Stimulated activated naive CD8-positive, alpha-beta T cell treated with anti-CD3 and anti-CD28 coated beads, Interleukin-15, amount 100 ng/mL, for 72 hours (primary cell): ENCODE measurements at regions not wholly inside any gene's neighbourhood (a gene's known extent, or its start where the extent isn't known, plus 50 kb on each side); places are given as distances from the start of the nearest gene placed in this dataset.
A peak's percentile ranks its signal among the peaks of the same experiment; 100 is the strongest.

ENCODE experiments used
- ATAC-seq: fragments of 150-1000 bp; cut with Tn5 transposase; 2 replicates; pipeline ENCODE4 v1.10.0; 2021; ENCODE audit warnings: mild to moderate bottlenecking, moderate library complexity
- DNase-seq, 2 donors: peaks; one replicate each; pipeline ENCODE4 v3.0.0; 2021 to 2022
- H3K27ac Mint-ChIP-seq, 2 donors: one replicate each; pipeline ENCODE4 v1.8.0; 2022; ENCODE audit warnings: mild to moderate bottlenecking in 2 of 2, mixed read lengths in 2 of 2, moderate library complexity in 2 of 2
- H3K27me3 Mint-ChIP-seq: one replicate; pipeline ENCODE4 v1.8.0; 2022; ENCODE audit warnings: mixed read lengths
- H3K4me1 Mint-ChIP-seq: one replicate; pipeline ENCODE4 v1.8.0; 2022; ENCODE audit warnings: mild to moderate bottlenecking, mixed read lengths
- H3K4me3 Mint-ChIP-seq, 2 donors: one replicate each; pipeline ENCODE4 v1.8.0; 2022; ENCODE audit warnings: mild to moderate bottlenecking in 2 of 2, mixed read lengths in 2 of 2, moderate library complexity in 1 of 2
- H3K9me3 Mint-ChIP-seq, 2 donors: one replicate each; pipeline ENCODE4 v1.8.0; 2022; ENCODE audit warnings: mixed read lengths in 2 of 2

DNA sequence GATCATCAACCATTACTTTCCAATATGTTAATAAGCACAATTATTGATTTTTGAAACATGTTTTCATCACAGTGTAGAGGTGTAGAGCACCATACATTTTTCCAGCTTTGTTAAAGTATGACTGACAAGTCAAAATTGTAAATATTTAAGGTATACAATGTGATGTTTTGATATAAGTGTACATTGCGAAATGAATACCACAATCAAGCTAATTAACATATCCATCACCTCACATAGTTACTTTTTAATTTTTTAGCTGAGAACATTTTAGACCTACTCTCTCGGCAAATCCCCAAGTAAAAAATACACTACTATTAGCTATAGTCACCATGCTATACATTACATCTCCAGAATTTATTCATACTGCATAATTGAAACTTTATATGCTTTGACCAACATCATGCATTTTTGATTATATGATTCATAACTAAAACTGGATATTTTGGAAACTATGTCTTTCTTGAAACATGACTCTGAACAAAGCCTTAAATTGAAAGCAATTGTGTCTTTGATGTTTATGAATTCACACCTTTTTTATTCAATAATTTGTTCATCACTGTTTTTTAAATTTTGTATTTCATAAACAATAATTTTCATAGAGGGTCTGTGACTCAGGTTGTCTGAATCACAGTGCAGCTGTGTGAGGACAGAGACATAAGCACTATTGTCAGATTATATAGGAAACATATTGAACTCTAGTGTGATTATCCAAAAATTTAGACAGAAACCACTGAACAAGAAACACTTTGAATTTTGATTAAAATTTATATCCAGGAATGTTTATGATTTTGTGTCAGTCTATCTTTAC lies 486.1 kb downstream of the SEMA3D start:
- Mint-ChIP-seq H3K27ac (no peak overlapping the region), H3K4me3 (no peak overlapping the region), H3K4me1 (no peaks in the 10 kb centered on the region), H3K9me3 (no peaks in the 10 kb centered on the region), H3K27me3 (no peaks in the 10 kb centered on the region)
- DNase-seq = no peak
- ATAC-seq = no peak

DNA sequence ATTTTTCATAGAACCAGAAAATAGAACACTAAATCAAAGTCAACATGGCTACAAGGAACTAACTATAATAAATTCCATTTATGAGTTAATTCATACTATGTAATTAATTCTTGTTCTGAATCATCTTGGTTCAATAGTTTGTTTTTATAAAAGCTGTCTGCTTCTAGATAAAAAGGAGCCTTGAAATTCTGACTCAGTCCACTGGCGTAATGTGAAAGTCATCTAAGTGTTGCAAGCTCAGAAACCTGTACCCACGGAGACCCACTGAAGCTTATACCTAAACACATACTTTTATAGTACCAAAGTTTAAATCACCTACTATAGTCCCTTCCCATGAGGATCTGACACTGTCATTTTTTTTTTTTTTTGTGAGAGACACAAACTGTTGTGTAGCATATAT lies 489.4 kb downstream of the SEMA3D start:
- no peaks in the 10 kb centered on the region for H3K27me3 Mint-ChIP-seq

DNA sequence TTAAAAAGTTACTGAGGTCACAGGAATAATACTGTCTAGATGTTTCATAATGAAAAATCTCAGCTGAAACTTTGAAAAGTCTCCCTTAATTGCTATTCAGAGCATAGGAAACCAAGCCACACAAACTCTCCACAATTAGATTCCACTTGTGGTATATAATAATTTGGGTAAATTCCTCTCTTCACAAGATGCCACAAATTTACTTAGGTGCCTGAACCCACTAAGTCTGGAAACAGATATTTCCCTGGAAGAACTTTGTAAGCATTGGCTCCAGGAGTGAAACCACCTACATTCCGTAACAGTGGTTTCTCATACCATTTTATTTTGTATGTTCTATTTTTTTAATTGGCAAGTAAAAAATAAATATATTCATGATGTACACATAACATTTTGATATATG lies 493.4 kb downstream of the SEMA3D start:
- DNase-seq (no peak), ATAC-seq (no peak)
- Mint-ChIP-seq H3K27ac (no peak overlapping the region), H3K9me3 (peaks cover 0 to 8% of the 10 kb centered on the region in 2 donors), H3K27me3 (no peaks in the 10 kb centered on the region), H3K4me1 (no peaks in the 10 kb centered on the region), H3K4me3 (no peak overlapping the region)

More for the DNA sequence above, 489.4 kb downstream of the SEMA3D start:
- DNase-seq (no peak), ATAC-seq (no peak)
- H3K9me3 Mint-ChIP-seq = no peaks in the 10 kb centered on the region
- H3K4me1 Mint-ChIP-seq = no peaks in the 10 kb centered on the region
- no peak overlapping the region for H3K4me3 Mint-ChIP-seq
- H3K27ac Mint-ChIP-seq = no peak overlapping the region

DNA sequence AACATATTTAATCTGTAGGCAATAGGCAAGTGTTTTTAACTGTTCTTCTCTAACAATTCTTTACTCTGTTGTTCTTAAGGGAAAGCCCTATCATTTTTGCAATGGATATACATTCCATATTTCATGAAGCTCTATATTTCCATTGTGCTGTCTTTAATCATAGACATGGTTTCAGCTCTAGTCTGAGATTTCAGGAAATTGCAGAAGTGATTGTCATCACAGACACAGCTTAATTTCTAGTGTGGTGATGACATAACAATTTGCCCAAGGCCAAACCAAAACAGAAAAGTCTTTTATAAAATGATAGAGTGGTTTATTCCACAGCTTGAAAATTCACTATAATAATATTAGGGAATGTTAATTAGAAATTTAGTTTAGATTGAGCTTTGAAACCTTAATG lies 494.1 kb upstream of the SEMA3A start:
- ATAC-seq (no peak), DNase-seq (no peak)
- H3K9me3 Mint-ChIP-seq = peaks cover 0 to 8% of the 10 kb centered on the region in 2 donors
- H3K4me1 Mint-ChIP-seq = no peaks in the 10 kb centered on the region
- H3K4me3 Mint-ChIP-seq = no peak overlapping the region
- H3K27ac Mint-ChIP-seq = no peak overlapping the region
- H3K27me3 Mint-ChIP-seq = no peaks in the 10 kb centered on the region

DNA sequence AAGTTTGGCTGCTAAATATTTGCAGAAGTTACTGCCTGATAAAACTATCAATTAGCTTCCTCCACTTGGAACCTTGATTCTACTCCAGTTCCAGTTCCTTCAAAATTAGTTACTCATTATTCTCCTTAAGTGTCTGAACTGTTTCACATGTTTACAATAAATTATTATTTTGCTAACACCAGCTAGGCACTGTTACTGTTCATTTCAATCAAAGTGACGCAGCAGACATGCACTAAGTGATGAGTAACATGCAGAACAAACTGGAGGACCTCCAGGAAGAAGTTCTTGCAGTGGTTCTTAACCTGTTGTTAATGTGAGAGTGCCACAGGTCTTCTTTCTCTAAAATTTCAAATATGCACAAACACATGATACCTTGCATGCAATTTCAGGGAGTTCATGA lies 491.8 kb upstream of the SEMA3A start:
- ATAC-seq (no peak), DNase-seq (no peak)
- H3K9me3 Mint-ChIP-seq = peaks cover 0 to 4% of the 10 kb centered on the region in 2 donors

DNA sequence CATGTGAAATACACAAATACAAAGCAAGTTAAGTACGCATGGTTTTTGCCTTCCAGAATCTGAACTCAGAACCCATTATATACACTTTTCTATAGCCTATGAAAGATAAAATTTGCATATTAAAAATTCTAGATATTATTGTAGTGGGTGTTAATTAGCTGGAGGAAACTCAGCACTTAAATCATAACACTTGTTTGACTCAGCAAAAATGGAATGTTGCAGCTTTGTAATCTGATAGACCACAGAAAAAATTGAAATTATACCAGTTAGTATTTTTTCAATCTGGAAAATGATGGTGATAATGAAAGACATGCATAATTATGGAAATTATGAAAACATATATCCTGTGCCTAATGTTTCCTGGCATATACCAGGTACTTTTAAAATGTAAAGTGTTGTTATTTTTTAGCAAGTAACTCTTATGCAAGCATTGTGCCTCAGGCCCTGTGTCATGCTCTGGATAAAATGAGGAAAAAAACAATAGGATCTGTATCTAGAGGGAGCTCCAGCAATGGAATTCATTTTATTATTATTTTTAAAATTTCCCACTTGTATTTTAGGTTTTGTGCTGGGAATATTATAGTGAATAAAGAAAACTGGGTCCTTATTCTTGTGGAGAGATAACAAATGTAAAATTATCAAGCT lies 490.4 kb upstream of the SEMA3A start:
- H3K4me3 Mint-ChIP-seq = no peak overlapping the region
- no peaks in the 10 kb centered on the region for H3K27me3 Mint-ChIP-seq
- no peak for DNase-seq
- no peak for ATAC-seq
- H3K27ac Mint-ChIP-seq = no peak overlapping the region
- no peaks in the 10 kb centered on the region for H3K9me3 Mint-ChIP-seq
- H3K4me1 Mint-ChIP-seq = no peaks in the 10 kb centered on the region

More for the DNA sequence above, 491.8 kb upstream of the SEMA3A start:
- no peak overlapping the region for H3K27ac Mint-ChIP-seq
- no peaks in the 10 kb centered on the region for H3K4me1 Mint-ChIP-seq
- H3K27me3 Mint-ChIP-seq = no peaks in the 10 kb centered on the region
- H3K4me3 Mint-ChIP-seq = no peak overlapping the region

DNA sequence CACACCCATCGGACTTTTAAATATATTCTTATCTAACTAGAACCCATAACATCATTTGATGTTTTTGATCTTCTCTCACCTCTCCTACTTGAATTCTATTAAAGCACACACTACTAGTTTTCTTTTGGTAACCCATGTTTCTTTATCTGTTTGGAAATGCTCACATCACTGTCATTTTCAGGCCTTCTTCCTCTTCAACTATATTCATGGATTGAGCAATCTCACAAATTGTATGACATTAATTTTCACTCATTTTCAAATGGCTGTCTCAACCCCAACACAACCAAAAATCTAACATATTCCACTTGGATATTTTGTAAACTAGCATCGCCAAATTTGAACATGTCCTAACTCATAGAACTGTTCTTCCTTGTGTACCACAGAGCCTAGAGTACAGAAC lies 488.0 kb upstream of the SEMA3A start:
- Mint-ChIP-seq H3K4me1 (no peaks in the 10 kb centered on the region), H3K4me3 (no peak overlapping the region), H3K9me3 (no peaks in the 10 kb centered on the region), H3K27me3 (no peaks in the 10 kb centered on the region), H3K27ac (no peak overlapping the region)
- DNase-seq (no peak), ATAC-seq (no peak)

DNA sequence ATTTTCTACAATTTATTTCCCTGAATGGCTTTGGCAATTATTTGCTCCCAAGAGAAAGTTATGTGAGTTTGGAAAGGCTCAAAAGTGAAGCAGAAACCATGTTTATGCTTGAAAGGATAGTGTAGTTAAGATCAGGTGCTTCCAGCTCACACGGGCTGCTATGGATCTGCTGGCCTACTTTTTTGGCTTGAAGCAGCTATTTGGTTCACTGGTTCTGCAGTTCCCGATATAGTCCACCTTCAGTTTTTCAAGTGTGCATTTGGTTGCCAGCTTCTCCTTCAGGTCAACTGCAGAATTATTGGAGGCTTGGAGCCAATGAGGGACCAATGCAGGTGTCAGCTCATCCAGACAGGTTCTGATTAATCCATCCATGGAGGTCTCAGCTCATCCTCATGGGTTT lies 484.3 kb upstream of the SEMA3A start:
- DNase-seq = no peak
- Mint-ChIP-seq H3K4me3 (no peak overlapping the region), H3K9me3 (no peaks in the 10 kb centered on the region), H3K27me3 (no peaks in the 10 kb centered on the region), H3K4me1 (no peaks in the 10 kb centered on the region), H3K27ac (no peak overlapping the region)
- ATAC-seq = no peak

DNA sequence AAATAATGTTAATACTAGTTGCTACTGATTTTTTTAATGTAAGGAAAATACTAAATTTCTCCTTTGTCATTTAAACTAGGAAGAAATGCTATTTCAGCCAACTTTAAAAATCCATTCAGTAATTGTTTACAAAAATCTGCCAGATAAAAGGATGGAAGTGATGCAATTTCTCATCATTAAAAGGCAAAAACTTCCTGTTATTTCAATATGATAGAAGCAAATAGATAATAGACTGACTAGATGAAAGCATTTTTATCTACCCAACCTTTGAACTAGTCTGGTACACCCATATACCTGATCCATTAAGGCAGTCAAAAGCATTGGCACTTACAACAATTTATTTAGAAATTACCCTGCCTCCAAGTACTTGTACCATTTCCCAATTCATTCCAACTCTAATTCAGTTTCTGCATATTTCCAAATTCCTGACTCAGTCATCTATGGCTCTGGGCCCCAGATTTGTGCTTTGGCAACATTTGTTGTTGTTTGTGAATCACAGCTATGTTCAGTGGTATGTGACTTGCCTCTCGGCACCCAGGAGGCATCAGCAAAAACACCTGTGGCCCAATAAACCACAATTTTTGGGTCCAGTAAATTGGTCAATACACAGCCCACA lies 482.6 kb upstream of the SEMA3A start:
- no peak overlapping the region for H3K27ac Mint-ChIP-seq
- no peak for ATAC-seq
- H3K4me1 Mint-ChIP-seq = no peaks in the 10 kb centered on the region
- H3K4me3 Mint-ChIP-seq = no peak overlapping the region
- H3K27me3 Mint-ChIP-seq = no peaks in the 10 kb centered on the region
- no peaks in the 10 kb centered on the region for H3K9me3 Mint-ChIP-seq
- no peak for DNase-seq

DNA sequence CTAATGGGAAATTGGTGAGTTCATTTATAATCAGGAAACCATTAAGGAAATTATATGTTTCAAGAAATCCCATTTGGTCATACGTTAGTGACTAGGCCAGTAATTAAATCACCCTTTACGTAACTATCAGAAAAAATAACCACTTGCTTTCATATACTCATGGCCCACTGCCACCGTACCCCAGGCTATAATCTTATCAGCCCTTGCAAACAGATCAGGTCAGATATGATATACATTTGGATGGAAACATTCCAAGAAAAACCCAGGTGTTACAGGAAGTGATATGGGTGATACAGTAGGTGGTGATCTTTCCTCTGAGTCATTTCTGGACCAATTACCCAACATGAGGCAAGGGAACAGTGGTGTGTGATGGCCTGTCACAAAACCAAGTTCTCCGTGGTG lies 481.0 kb upstream of the SEMA3A start:
- DNase-seq (peak in 1 of 2 donors; percentile 15), ATAC-seq (peak; percentile 74)
- Mint-ChIP-seq H3K4me3 (no peak overlapping the region), H3K9me3 (no peaks in the 10 kb centered on the region), H3K4me1 (no peaks in the 10 kb centered on the region), H3K27me3 (no peaks in the 10 kb centered on the region), H3K27ac (no peak overlapping the region)

DNA sequence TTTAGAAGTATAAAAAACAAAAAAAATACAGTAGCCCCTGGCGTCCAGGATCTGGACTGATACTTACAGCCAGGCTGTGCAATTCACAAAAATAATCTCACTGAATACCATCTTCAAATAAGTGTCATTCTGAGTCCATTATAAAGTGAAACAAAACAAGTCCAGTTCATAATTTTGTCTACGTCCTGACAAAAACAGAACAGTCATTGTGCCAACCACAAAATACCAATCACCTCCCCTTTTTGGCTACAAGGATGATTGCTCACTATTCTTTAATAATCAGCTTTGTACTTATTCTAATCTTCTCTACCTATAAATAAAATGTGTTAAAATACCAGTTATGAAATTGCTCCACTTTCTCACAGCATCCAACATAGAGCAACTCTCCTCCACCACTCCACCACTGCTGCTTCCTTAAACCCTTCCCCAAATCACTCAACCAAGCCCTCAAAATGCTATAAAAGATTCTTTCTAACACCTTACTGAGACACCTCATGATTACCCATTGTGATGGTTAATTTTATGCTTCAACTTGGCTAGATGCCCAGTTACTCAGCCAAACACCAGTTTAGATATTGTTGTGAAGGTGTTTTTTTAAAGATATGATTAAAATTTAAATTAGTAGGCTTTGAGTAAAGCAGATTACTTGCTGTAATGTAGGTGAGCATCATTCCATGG lies 479.8 kb upstream of the SEMA3A start:
- DNase-seq = no peak
- ATAC-seq = peak; percentile 56
- H3K27ac Mint-ChIP-seq = no peak overlapping the region
- H3K4me3 Mint-ChIP-seq = no peak overlapping the region
- no peaks in the 10 kb centered on the region for H3K4me1 Mint-ChIP-seq
- no peaks in the 10 kb centered on the region for H3K9me3 Mint-ChIP-seq
- H3K27me3 Mint-ChIP-seq = no peaks in the 10 kb centered on the region

DNA sequence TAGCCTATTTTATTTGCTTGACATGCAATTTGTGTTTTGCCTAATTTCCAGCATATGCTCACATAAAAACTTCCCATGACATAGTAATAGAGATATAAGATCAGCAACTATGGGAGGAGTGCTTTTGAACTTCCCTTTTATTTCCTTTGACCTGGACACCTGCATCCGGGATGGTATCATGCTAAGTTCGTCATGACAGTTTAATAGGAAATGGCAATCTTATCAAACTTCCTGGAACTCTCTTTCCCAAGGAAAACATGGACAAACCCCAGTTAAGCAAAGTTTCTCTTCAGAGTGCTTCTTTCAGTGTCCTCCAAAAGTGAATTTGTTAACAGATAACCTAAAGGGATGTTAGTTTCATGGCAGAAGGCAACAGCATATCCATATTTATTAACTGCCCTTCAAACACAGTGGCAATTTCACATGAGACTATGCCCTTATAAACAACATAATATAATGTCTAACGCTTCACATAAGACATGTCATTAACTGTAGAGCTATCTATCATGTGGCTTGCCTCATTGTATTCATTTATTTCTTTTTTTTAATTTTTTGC lies 474.7 kb upstream of the SEMA3A start:
- H3K4me3 Mint-ChIP-seq = no peak overlapping the region
- ATAC-seq (no peak), DNase-seq (no peak)
- no peaks in the 10 kb centered on the region for H3K27me3 Mint-ChIP-seq
- no peak overlapping the region for H3K27ac Mint-ChIP-seq
- H3K4me1 Mint-ChIP-seq = no peaks in the 10 kb centered on the region
- H3K9me3 Mint-ChIP-seq = no peaks in the 10 kb centered on the region

DNA sequence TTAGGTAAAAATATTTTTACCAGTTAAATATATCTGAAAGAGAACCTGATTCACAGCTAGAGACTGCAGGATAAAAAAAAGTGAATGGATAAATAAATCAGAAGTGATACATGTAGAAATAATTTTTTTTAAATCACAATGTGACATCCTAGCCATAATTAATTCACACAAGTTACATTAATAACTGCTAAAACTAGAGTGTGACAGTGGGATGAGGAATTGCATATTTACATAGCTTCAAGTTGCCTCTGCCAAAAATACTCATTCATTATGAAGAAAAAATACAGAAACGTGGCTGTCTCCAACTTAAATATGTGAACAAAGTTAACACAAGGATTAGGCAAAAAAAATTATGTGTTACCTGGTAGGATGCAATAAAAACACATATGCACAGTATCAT lies 473.5 kb upstream of the SEMA3A start:
- no peak overlapping the region for H3K27ac Mint-ChIP-seq
- no peak for ATAC-seq

DNA sequence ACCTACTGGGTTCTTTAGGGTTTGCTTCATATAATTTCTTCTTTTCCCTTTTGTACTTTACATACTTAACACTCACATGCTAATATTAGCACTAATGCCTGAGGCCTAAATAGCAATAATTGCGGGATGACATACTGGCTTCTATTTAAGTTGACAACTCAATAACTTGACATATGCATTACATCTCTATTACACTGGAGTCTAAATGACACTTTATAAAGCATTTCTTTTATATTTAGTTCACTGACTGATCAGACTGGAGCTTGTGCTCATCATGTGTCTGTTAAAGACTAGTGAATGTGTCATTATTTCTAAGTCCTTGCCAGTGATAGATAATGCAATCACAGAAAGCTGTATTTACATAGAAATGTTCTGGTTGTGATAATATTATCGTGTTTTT lies 472.1 kb upstream of the SEMA3A start:
- Mint-ChIP-seq H3K9me3 (no peaks in the 10 kb centered on the region), H3K4me3 (no peak overlapping the region), H3K27ac (no peak overlapping the region), H3K27me3 (no peaks in the 10 kb centered on the region), H3K4me1 (no peaks in the 10 kb centered on the region)
- ATAC-seq = no peak
- no peak for DNase-seq

More for the DNA sequence above, 473.5 kb upstream of the SEMA3A start:
- Mint-ChIP-seq H3K9me3 (no peaks in the 10 kb centered on the region), H3K27me3 (no peaks in the 10 kb centered on the region), H3K4me3 (no peak overlapping the region), H3K4me1 (no peaks in the 10 kb centered on the region)
- DNase-seq = no peak

DNA sequence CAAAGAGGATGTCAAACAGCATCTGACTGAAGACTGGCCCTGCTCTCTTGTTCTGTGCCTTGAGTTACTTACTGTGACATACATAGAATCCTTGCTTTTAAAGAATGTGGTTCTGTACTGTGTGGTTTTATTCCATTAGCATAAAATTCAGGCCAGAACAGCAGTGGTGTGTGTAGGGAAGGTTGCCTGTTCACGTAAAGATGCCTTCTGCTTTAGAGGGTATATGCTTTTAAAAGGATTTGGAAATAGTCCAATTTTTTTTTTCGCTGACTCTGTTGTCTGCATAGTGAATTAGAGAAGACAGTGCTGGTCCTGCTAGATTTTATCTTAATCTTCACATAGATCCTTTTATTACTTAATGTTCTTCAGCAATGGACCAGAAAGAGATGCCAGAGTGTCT lies 470.8 kb upstream of the SEMA3A start:
- Mint-ChIP-seq H3K27me3 (no peaks in the 10 kb centered on the region), H3K27ac (no peak overlapping the region), H3K9me3 (no peaks in the 10 kb centered on the region), H3K4me3 (no peak overlapping the region), H3K4me1 (no peaks in the 10 kb centered on the region)
- DNase-seq (no peak), ATAC-seq (no peak)

DNA sequence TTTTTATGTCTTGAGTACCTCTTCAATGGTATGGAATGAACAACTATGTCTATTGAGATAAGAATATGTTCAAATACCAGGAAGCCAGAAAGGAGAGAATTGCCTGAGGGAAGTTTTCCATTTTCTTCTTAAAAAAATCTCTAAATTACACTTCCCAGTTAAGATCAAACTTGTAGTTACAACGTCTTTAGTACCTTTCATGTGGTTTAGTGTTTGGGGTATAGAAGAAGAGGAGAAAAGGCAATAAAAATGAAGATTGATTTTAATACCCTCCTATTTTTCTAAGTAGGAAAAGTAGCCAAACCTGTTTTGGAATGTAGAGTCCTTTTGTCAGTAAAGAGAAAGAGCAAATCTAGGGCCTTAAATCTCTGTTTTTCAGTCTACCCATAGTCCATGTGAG lies 470.0 kb upstream of the SEMA3A start:
- DNase-seq (no peak), ATAC-seq (no peak)
- no peaks in the 10 kb centered on the region for H3K4me1 Mint-ChIP-seq
- H3K4me3 Mint-ChIP-seq = no peak overlapping the region
- H3K9me3 Mint-ChIP-seq = no peaks in the 10 kb centered on the region
- no peaks in the 10 kb centered on the region for H3K27me3 Mint-ChIP-seq
- no peak overlapping the region for H3K27ac Mint-ChIP-seq
